Activated effector memory CD4-positive, alpha-beta T cell treated with anti-CD3 and anti-CD28 coated beads, Interleukin-2, amount 50 U/mL, for 16 hours (primary cell): ENCODE measurements at regions not wholly inside any gene's neighbourhood (a gene's known extent, or its start where the extent isn't known, plus 50 kb on each side); places are given as distances from the start of the nearest gene placed in this dataset.

Experiments
- DNase-seq: peaks from one replicate; pipeline ENCODE4 v3.0.0-alpha.2; 2020

- no peak for DNase-seq
Measured at GRCh38 chr6:12555267-12555666, 161.3 kb upstream of the PHACTR1 start.

GRCh38 chr6:12555781-12556180 lies 160.8 kb upstream of the PHACTR1 start:
- DNase-seq = no peak

DNA sequence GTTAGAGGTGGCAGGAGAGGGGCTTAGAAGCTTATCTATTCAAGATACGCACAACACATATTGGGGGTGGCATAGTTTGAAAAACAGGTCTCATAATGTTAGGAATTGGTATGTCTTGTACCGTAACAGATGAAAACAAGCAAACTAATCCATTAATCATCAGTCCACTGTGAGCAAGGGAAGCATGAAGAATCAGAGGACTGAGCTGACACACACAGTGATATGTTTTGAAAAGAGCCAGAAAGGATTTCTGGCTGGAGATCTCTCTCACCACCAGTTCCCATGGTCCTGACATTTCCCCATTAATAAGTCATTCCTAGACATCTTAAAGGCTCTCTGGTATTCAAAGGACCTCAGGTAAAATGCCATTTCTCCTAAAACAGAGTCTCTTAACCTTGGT lies 158.8 kb upstream of the PHACTR1 start:
- no peak for DNase-seq

- DNase-seq = no peak
Measured at GRCh38 chr6:12560315-12560714, 156.3 kb upstream of the PHACTR1 start.

GRCh38 chr6:12566618-12567123 lies 149.9 kb upstream of the PHACTR1 start:
- DNase-seq = no peak

GRCh38 chr6:12567682-12568081 lies 148.9 kb upstream of the PHACTR1 start:
- no peak for DNase-seq

DNA sequence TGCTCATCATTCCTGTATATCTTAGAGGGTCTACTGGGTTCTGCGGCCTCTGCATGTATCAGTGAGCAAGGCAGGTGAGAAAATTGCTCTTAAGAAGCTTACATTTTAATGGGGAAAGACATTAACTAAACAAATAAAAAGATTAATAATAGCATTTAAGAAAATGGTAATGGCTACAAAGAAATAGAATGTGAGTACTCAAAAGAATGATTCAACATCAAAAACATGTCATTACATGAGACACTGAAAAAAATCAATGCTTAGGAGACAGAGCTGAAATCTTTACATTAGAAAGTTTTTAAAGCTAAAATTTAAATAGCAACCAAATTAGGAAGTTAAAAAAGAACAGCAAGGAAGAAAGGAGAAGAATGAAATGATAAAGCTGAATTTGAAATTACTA lies 146.9 kb upstream of the PHACTR1 start:
- no peak for DNase-seq

DNA sequence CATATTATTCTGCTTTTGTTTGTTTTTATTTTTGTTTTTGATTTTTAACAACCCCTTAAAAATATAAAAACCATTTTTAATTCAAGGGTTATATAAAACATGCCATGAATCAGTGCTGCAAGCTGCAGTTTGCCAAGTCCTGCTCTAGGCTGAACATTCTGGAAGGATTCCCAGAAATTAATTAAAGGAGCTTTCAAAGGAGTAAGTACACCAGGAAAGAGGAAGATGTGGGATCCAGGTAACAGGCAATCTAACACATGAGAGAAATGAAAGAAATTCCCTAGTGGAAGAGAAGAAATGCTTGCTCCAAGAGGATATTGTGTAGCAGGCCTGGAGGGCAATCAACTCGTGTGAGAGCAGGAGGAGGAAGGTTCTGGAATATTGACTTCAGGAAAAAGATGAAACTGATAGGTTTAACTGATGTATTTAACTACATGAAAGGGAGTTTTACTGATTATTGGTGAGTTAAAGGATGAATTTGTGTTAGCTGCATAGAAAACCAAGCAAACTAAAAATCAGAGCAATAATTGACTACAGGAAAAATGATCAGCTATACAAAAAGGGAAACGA lies 146.0 kb upstream of the PHACTR1 start:
- DNase-seq = no peak

DNA sequence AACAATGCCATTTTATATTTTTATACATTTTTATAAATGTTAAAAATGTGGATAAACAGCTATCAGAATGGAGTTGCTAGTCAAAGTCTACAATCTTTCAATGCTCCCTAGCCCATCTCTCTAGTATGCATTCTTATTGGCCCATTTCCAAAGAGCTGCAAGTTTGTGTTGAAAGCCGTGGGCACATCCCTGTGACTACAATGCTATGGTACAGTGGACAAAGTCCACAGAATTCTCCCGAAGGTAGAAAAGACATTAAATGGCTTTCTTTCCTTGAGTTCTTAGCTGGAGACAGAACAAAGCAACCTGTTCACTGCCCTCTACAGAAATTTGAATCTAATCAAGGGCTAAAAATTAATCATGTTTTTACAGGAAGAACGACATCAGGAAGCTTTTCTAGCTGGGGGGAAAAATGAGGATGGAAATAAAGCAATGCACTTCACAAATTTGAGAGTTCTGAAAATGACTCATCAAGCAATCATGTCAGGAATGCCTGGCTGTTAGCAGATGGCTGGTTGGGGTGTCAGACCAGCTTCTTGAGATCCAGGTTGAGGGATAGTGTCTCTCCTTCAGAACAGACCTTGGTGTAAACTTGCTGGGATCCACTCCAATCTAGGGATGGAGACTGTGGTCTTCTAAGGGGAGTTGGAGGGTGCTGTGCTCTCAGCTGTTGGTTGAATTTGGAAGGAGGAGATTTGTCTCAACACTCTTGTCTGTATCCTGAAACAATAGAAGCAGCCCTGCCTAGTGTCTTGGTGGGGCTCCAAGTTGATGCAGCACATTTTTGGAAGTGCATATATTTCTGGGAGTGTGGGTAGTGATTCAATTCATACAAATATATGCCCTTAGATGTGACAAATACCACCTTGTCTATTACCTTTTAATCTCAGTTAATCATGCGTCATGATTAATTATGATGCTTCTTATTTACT lies 143.4 kb upstream of the PHACTR1 start:
- no peak for DNase-seq

- no peak for DNase-seq
Measured at GRCh38 chr6:12575961-12576360, 140.6 kb upstream of the PHACTR1 start.

DNA sequence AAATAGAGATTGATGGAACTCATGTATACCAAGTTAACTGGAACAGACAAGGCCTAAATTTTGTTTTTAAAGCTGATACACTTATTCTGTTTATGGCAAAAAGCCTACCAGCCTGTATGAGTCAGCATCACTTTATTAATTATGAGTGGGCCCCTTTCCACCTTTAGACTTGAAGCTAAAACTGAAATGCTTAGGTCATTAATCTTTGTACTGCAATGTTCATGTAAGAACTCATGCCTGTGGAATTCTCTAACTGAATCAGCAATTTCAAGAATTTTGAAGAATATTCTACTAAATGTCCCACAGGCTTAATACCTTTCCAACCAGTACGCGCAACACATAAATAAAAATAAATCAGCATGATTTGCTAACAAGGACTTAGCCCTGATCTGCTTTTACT lies 140.2 kb upstream of the PHACTR1 start:
- DNase-seq = no peak

DNA sequence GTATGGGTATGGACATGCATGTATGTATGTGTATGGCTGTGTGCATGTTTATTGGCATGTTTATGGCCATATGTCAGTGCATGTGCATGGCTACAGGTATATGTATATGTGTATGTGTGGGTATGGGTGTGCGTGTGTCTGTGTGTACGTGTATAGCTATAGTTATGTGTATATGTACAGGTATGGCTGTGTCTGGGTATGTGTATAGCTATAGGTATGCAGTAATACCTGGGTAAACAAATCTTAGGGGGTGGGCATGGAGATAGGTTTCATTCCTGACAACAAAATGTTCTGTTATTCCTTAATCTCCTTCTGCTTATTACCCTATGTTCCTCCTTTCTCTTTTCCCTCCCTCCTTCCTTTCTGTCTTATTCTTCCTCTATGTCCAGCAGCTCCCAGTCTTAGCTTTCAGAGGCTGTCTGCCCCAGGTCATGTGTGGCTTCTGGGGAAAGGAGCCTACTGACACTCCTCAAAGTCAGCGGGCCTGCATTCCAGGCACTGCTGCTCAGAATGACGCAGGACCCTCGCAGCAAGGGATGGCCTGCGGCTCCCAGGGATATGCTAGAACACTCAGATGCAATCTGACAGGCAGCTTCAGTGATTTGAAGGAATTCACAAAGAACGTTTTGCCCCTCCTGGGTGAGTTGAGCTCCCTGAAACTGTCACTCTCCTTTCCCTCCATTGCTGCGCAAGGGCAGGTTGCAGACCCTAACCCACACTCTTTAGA lies 139.3 kb upstream of the PHACTR1 start:
- no peak for DNase-seq

DNA sequence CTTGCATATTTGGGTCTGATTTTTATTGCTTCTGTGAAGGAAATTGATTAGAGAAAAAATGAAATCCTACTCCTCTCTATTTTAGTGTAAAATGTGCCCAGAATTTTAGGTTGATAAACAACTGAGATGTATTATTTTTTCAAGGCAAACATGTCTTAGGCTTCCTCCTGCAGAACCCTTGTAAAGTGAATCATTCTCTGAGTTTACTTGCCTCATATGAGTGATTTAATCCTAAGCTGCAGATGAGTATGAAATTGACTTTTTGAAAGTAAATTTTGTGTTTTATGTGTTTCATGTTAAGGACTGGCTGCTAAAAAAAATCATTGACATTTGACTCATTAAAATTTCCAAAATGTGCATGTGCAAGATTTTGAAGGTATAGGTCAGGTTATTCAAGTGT lies 138.5 kb upstream of the PHACTR1 start:
- no peak for DNase-seq

DNA sequence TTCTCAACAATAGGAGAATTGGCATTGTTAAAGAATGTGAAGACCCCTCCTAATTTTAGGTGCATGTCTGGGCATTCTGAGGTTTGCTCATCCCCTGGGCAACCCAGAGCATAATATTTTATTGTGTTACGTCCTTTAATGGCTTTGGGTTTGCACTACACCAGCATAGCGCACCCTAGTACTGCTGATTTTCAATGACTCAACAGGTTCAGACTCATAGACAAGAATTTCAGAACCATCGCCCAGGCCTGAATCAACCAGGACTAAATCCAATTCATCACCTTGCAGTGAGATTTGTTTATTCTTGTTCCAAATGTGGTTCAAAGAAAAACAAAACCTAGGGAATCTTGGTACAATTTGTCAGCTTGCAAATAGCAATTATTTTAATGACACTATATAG lies 137.8 kb upstream of the PHACTR1 start:
- no peak for DNase-seq

- no peak for DNase-seq
Measured at GRCh38 chr6:12580290-12580689, 136.3 kb upstream of the PHACTR1 start.

GRCh38 chr6:12582421-12583110 lies 134.0 kb upstream of the PHACTR1 start:
- DNase-seq = no peak

DNA sequence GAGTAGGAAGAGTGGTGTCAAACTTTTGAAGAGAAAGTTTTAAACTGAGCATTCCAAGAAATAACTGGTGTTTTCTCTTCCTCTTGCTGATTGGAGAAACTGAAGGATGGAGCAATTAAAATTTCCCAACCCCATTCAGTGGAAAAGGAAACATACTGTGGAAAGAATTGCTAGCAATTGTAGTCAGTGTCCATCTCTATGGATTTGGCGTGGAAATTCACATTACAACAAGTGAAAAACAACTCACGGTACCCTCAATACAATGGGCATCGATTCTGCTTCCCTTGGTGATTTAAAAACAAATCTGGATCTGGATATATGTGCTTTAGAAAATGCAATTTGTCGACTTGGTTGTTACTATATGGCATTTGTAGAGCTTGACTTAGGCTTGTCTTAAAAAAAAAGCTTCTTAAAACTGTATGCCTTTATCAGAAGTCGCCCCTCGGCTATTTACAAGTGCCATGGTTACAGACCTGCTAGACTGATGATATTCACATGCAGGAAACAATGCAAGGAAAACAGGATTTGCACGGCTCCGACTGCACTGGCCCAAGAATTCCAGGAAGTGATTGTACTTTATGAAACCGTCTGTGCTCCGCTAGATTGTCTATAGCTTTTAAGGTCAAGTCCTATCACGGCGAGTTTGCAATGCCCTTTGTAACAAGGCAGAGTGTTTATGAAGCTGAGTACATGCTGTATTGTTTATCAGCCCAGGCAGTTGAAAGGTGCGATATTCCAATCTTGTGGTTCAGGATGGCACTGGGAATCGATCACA lies 131.7 kb upstream of the PHACTR1 start:
- DNase-seq = no peak

GRCh38 chr6:12585497-12585958 lies 131.0 kb upstream of the PHACTR1 start:
- DNase-seq = no peak

GRCh38 chr6:12586721-12587480 lies 129.7 kb upstream of the PHACTR1 start:
- DNase-seq = no peak

- DNase-seq = no peak
Measured at GRCh38 chr6:12590901-12591300, 125.7 kb upstream of the PHACTR1 start.

DNA sequence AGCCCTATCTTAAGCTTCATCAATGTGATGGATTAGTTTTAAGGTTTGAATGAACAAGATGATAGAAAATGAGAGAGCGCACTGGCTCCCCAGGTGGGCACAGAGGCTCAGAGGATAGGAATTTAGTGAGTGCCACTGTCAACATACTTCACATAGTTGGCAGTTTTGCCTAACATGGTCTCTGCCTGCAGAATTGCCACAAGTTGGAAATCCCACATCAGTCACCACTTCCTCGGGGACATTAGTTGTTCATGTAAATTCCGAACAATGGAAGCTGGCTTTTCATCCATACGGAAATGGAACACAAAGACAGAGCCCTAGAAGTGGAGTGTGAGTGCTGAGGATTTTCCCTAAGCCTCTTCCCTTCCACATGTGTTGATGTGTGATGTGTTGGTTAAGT lies 123.9 kb upstream of the PHACTR1 start:
- DNase-seq = no peak
